ENCODE measurements at regions not wholly inside any gene's neighbourhood (a gene's known extent, or its start where the extent isn't known, plus 50 kb on each side); places are given as distances from the start of the nearest gene placed in this dataset.

GRCh38 chr10:8275911-8276310 is 221.4 kb downstream of the GATA3 start:
- no peak for TF ChIP-seq REST (IDR thresholded peaks at IDR 0.05; ENCODE audit: insufficient replicate concordance, low read depth)
- no peak for TF ChIP-seq GABPA (IDR thresholded peaks at IDR 0.05; ENCODE audit: low read depth)
- TF ChIP-seq SPI1 (IDR thresholded peaks at IDR 0.05; ENCODE audit: borderline replicate concordance, low read depth) = no peak
- no peak for TF ChIP-seq POLR2AphosphoS5 (IDR thresholded peaks at IDR 0.05; ENCODE audit: low read depth)
- TF ChIP-seq CTCF (IDR thresholded peaks at IDR 0.05; ENCODE audit: insufficient read depth, low read length) = no peak
- Histone ChIP-seq H3K4me3 (replicated peaks; ENCODE audit: insufficient read depth, low read length) (no peak overlapping the region), H3K27ac (replicated peaks) (no peak overlapping the region), H3K27me3 (ENCODE audit: insufficient read depth, poor library complexity, severe bottlenecking) (no peaks in the 10 kb centered on the region)
- no peak for DNase-seq (ENCODE audit: low read depth in 1 of 2, low spot score in 1 of 2)

GRCh38 chr10:8278099-8278498 is 223.6 kb downstream of the GATA3 start:
- Histone ChIP-seq H3K4me3 (replicated peaks; ENCODE audit: insufficient read depth, low read length) (no peak overlapping the region), H3K27me3 (ENCODE audit: insufficient read depth, poor library complexity, severe bottlenecking) (no peaks in the 10 kb centered on the region), H3K27ac (replicated peaks) (no peak overlapping the region)
- TF ChIP-seq SPI1 (IDR thresholded peaks at IDR 0.05; ENCODE audit: borderline replicate concordance, low read depth) = no peak
- DNase-seq (ENCODE audit: low read depth in 1 of 2, low spot score in 1 of 2) = no peak

- no peak overlapping the region for H3K4me3 ChIP-seq (replicated peaks; ENCODE audit: insufficient read depth, low read length)
- no peak overlapping the region for H3K27ac ChIP-seq (replicated peaks)
- no peaks in the 10 kb centered on the region for H3K27me3 ChIP-seq (ENCODE audit: insufficient read depth, poor library complexity, severe bottlenecking)
- no peak for DNase-seq (ENCODE audit: low read depth in 1 of 2, low spot score in 1 of 2)
- no peak for TF ChIP-seq CTCF (IDR thresholded peaks at IDR 0.05; ENCODE audit: insufficient read depth, low read length)
- no peak for TF ChIP-seq REST (IDR thresholded peaks at IDR 0.05; ENCODE audit: insufficient replicate concordance, low read depth)
- TF ChIP-seq POLR2AphosphoS5 (IDR thresholded peaks at IDR 0.05; ENCODE audit: low read depth) = no peak
- TF ChIP-seq SPI1 (IDR thresholded peaks at IDR 0.05; ENCODE audit: borderline replicate concordance, low read depth) = no peak
These were observed 225.1 kb downstream of the GATA3 start for GRCh38 chr10:8279598-8279997.

GRCh38 chr10:8280946-8281345 is 226.5 kb downstream of the GATA3 start:
- Histone ChIP-seq H3K4me3 (replicated peaks; ENCODE audit: insufficient read depth, low read length) (no peak overlapping the region), H3K27me3 (ENCODE audit: insufficient read depth, poor library complexity, severe bottlenecking) (no peaks in the 10 kb centered on the region), H3K27ac (replicated peaks) (no peak overlapping the region)
- TF ChIP-seq REST (IDR thresholded peaks at IDR 0.05; ENCODE audit: insufficient replicate concordance, low read depth) (no peak), SPI1 (IDR thresholded peaks at IDR 0.05; ENCODE audit: borderline replicate concordance, low read depth) (no peak), CTCF (IDR thresholded peaks at IDR 0.05; ENCODE audit: insufficient read depth, low read length) (no peak), POLR2AphosphoS5 (IDR thresholded peaks at IDR 0.05; ENCODE audit: low read depth) (no peak), GABPA (IDR thresholded peaks at IDR 0.05; ENCODE audit: low read depth) (no peak)
- DNase-seq (ENCODE audit: low read depth in 1 of 2, low spot score in 1 of 2) = no peak

All from HL-60 (cell line).